GM12878 (cell line): ENCODE measurements at regions not wholly inside any gene's neighbourhood (a gene's known extent, or its start where the extent isn't known, plus 50 kb on each side); places are given as distances from the start of the nearest gene placed in this dataset.

Source experiments
- ATAC-seq: fragments of 200-7000 bp; cut with Tn5 transposase; 3 replicates; pipeline ENCODE4 v1.9.1; 2020; ENCODE audit warnings: mild to moderate bottlenecking, moderate library complexity
- BruUV-seq: library from RNA; stranded (reverse); fragments of 400-500 nt; replicated peaks from 2 replicates; lab custom pipeline; 2021; lab: Mats Ljungman, UMichigan
- CTCF ChIA-PET: fragments of 300-600 bp; sonication (Branson Sonifier 250); formaldehyde crosslinking; extraction: SDS; loops from one replicate; lab custom pipeline; 2021; ENCODE audit warnings: inconsistent platforms; lab: Yijun Ruan, JAX
- POLR2A ChIA-PET: fragments of 350-600 bp; formaldehyde crosslinking; extraction: SDS; loops from one replicate; lab custom pipeline; 2021; ENCODE audit warnings: inconsistent platforms; lab: Charles Lee
- RAD21 ChIA-PET: fragments of 300-600 bp; sonication (Branson Sonifier 250); formaldehyde crosslinking; loops from one replicate; lab custom pipeline; 2023; ENCODE audit warnings: antibody characterized with exemption; ENCODE audit not compliant: unreplicated experiment; lab: Charles Lee
- SMC1A ChIA-PET: fragments of 300-600 bp; sonication (Branson Sonifier 250); formaldehyde crosslinking; loops from one replicate; lab custom pipeline; 2023; ENCODE audit not compliant: unreplicated experiment, uncharacterized antibody; lab: Charles Lee
- DNase-seq: peaks from one replicate; pipeline ENCODE4 v3.0.0-alpha.2; 2011; ENCODE audit warnings: low read depth, low spot score
- FAIRE-seq: peaks from 3 replicates; lab custom pipeline; 2011; peaks lifted over from hg19 to GRCh38; lab: Jason Lieb, UNC
- H2AFZ ChIP-seq: 2 replicates; pipeline ENCODE4 v1.6.0; 2011; ENCODE audit warnings: low read depth, low read length, control low read depth; ENCODE audit not compliant: control insufficient read depth
- H3K27ac ChIP-seq: 2 replicates; pipeline ENCODE4 v1.5.1; 2011; ENCODE audit warnings: control low read depth; ENCODE audit not compliant: control insufficient read depth, insufficient read depth
- H3K27me3 ChIP-seq, 2 experiments: replicated peaks in 1 of 2; 2 replicates each; pipeline versions ENCODE4 v1.6.0 to v1.6.1; 2011; ENCODE audit warnings: low read length in 1 of 2; ENCODE audit not compliant: control insufficient read depth in 2 of 2, insufficient read depth in 2 of 2
- H3K36me3 ChIP-seq, 2 experiments: 2 replicates each; pipeline ENCODE4 v1.5.1; 2011; ENCODE audit warnings: low read length in 1 of 2; ENCODE audit not compliant: control insufficient read depth in 2 of 2, insufficient read depth in 2 of 2
- H3K4me1 ChIP-seq: 2 replicates; pipeline ENCODE4 v1.6.1; 2011; ENCODE audit warnings: mild to moderate bottlenecking, low read length, moderate library complexity, mixed read lengths; ENCODE audit not compliant: control insufficient read depth, insufficient read depth
- H3K4me2 ChIP-seq: 2 replicates; pipeline ENCODE4 v1.6.0; 2011; ENCODE audit warnings: control low read depth; ENCODE audit not compliant: control insufficient read depth, insufficient read depth
- H3K4me3 ChIP-seq: fragments of 200-600 bp; sonication (generic); 2 replicates; pipeline ENCODE4 v1.5.1; 2016
- H3K79me2 ChIP-seq: 2 replicates; pipeline ENCODE4 v1.6.0; 2011; ENCODE audit warnings: low read length; ENCODE audit not compliant: control insufficient read depth, insufficient read depth
- H3K9ac ChIP-seq: 2 replicates; pipeline ENCODE4 v1.8.0; 2011; ENCODE audit warnings: low read length, control low read depth, mixed read lengths; ENCODE audit not compliant: control insufficient read depth, insufficient read depth
- H3K9me3 ChIP-seq: replicated peaks from 3 replicates; pipeline ENCODE4 v1.5.1; 2011; ENCODE audit warnings: mild to moderate bottlenecking, low read length; ENCODE audit not compliant: control insufficient read depth, insufficient read depth
- H4K20me1 ChIP-seq: 2 replicates; pipeline ENCODE4 v1.6.0; 2011; ENCODE audit not compliant: control insufficient read depth, insufficient read depth
- POLR2A ChIP-seq: IDR thresholded peaks from 2 replicates; pipeline ENCODE4 v1.6.1; 2011; ENCODE audit warnings: low read depth, mild to moderate bottlenecking, low read length
- PRDM15 ChIP-seq: fragments of 450-650 bp; formaldehyde crosslinking; IDR thresholded peaks from 2 replicates; pipeline ENCODE4 v1.4.0; 2020; ENCODE audit warnings: mild to moderate bottlenecking, moderate library complexity
- SPI1 ChIP-seq: IDR thresholded peaks from 2 replicates; pipeline ENCODE4 v1.6.1; 2011; ENCODE audit warnings: low read depth, mild to moderate bottlenecking, low read length, moderate library complexity, borderline replicate concordance; ENCODE audit not compliant: insufficient read depth
- WGBS: methylation state at CpG from one replicate; pipeline ENCODE4 v1.1.6; 2016; ENCODE audit warnings: low lambda C conversion rate; ENCODE audit not compliant: insufficient replicate concordance, insufficient coverage; ENCODE audit errors: missing lambda C conversion rate; 5-methylcytosine and 5-hydroxymethylcytosine counted together
- in situ Hi-C: fragments of 300-500 bp; cut with MboI; formaldehyde crosslinking; loops from 9 replicates; pipeline ENCODE4 v1.14.3; 2018; ENCODE audit warnings: mixed read lengths
- intact Hi-C: fragments of 100-400 bp; cut with micrococcal nuclease; formaldehyde crosslinking; loops from one replicate; pipeline ENCODE4 v1.14.2; 2022; ENCODE audit not compliant: unreplicated experiment

- RAD21 ChIA-PET = no interaction called here
- no peak for TF ChIP-seq PRDM15 (CRISPR knock-in tag)
- TF ChIP-seq SPI1 = no peak
- no peak for TF ChIP-seq POLR2A
Measured at GRCh38 chr7:85424298-85424697, 237.4 kb upstream of the SEMA3D start.

More at GRCh38 chr7:85424298-85424697, 237.4 kb upstream of the SEMA3D start:
- no peaks in the 10 kb centered on the region for H3K9me3 ChIP-seq
- ChIA-PET SMC1A (interaction anchor here (1.0 kb wide), 1 partner anchor 25 kb away, joined by 3 read pairs; no protein-coding TSS in a partner anchor), POLR2A (no interaction called here), CTCF (no interaction called here)
- no peaks in the 10 kb centered on the region for H3K27me3 ChIP-seq
- no peaks in the 10 kb centered on the region for H3K36me3 ChIP-seq
- no TSS peak for BruUV-seq
- no peak overlapping the region for H3K27ac ChIP-seq
- no peak overlapping the region for H3K4me2 ChIP-seq
- H3K4me3 ChIP-seq = no peak overlapping the region
- WGBS = 39% methylated on average over 7 of the region's 7 CpGs
- H2AFZ ChIP-seq = no peak overlapping the region
- intact Hi-C loops = no loop called here
- no peak for FAIRE-seq
- ATAC-seq = no peak
- H3K4me1 ChIP-seq = no peaks in the 10 kb centered on the region
- H4K20me1 ChIP-seq = no peaks in the 10 kb centered on the region
- no peak overlapping the region for H3K9ac ChIP-seq
- in situ Hi-C loops = no loop called here
- H3K79me2 ChIP-seq = no peaks in the 10 kb centered on the region
- DNase-seq = no peak
